PFSK-1 (cell line): ENCODE measurements at regions not wholly inside any gene's neighbourhood (a gene's known extent, or its start where the extent isn't known, plus 50 kb on each side); places are given as distances from the start of the nearest gene placed in this dataset.

ENCODE experiments used
- FOXP2 ChIP-seq: optimal IDR thresholded peaks from 2 replicates; pipeline ENCODE3; 2011; ENCODE audit warnings: borderline replicate concordance, control low read depth, inconsistent platforms; ENCODE audit not compliant: insufficient read depth; ENCODE audit errors: extremely low read length, extremely low read depth
- POLR2AphosphoS5 ChIP-seq: IDR thresholded peaks from 2 replicates; pipeline ENCODE4 v1.6.1; 2012; ENCODE audit warnings: low read depth, mild to moderate bottlenecking, control low read depth, low read length, moderate library complexity
- REST ChIP-seq, 2 experiments: IDR thresholded peaks; 2 replicates each; pipeline versions ENCODE4 v1.6.1 to v1.8.0; 2011 to 2012; ENCODE audit warnings: low read depth in 2 of 2, low read length in 2 of 2, control low read depth in 1 of 2, inconsistent platforms in 1 of 2, mild to moderate bottlenecking in 1 of 2, moderate library complexity in 1 of 2; ENCODE audit not compliant: insufficient read depth in 1 of 2
- SIN3A ChIP-seq: IDR thresholded peaks from 2 replicates; pipeline ENCODE4 v1.6.1; 2012; ENCODE audit warnings: mild to moderate bottlenecking, low read length, moderate library complexity, borderline replicate concordance; ENCODE audit not compliant: insufficient read depth
- TAF1 ChIP-seq: IDR thresholded peaks from 2 replicates; pipeline ENCODE4 v1.6.1; 2012; ENCODE audit warnings: low read length, control low read depth, borderline replicate concordance; ENCODE audit not compliant: insufficient read depth

- TF ChIP-seq SIN3A (no peak), TAF1 (no peak), REST (IDR thresholded peaks at IDR 0.05; ENCODE audit: insufficient read depth in 1 of 2, low read depth in 2 of 2, low read length in 2 of 2) (no peak), FOXP2 (no peak), POLR2AphosphoS5 (no peak)
These were observed 425.1 kb upstream of the ROBO1 start for GRCh38 chr3:80192936-80193335.

- TF ChIP-seq REST (IDR thresholded peaks at IDR 0.05; ENCODE audit: insufficient read depth in 1 of 2, low read depth in 2 of 2, low read length in 2 of 2) (0 out of 4 replicates have a peak, but pooled peaks of 1 of the 2 experiments have one; percentile 27), FOXP2 (no peak)
These were observed 422.3 kb upstream of the ROBO1 start for GRCh38 chr3:80190051-80190450.

- TF ChIP-seq SIN3A (no peak), REST (IDR thresholded peaks at IDR 0.05; ENCODE audit: insufficient read depth in 1 of 2, low read depth in 2 of 2, low read length in 2 of 2) (no peak), TAF1 (no peak), FOXP2 (no peak), POLR2AphosphoS5 (no peak)
These were observed 420.2 kb upstream of the ROBO1 start for GRCh38 chr3:80187981-80188380.

DNA sequence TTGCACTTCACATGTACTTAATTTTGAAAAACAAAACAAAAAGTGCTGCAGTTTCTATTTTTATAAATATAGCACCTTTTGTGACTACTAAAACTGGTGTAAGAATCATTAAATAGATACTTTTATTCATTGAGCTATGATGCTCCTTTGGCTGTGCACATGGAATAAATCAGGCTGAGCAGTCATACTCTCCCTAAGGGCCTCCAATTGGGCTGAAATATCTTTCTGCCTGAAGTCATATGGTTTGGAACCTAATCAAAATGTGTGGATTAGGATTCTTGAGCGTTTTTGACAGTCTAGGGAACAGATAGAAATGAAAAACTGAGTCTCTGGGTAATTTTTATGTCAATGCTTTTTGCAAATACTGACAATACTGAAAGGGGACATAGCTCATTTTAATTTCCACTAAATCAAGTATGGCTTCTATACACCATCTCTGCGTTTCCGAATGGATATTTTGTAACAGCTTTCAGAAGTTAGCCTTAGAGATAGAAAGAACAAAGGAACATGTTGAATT is 392.2 kb upstream of the ROBO1 start:
- TF ChIP-seq FOXP2 (no peak), SIN3A (no peak), REST (IDR thresholded peaks at IDR 0.05; ENCODE audit: insufficient read depth in 1 of 2, low read depth in 2 of 2, low read length in 2 of 2) (no peak), POLR2AphosphoS5 (no peak), TAF1 (no peak)

DNA sequence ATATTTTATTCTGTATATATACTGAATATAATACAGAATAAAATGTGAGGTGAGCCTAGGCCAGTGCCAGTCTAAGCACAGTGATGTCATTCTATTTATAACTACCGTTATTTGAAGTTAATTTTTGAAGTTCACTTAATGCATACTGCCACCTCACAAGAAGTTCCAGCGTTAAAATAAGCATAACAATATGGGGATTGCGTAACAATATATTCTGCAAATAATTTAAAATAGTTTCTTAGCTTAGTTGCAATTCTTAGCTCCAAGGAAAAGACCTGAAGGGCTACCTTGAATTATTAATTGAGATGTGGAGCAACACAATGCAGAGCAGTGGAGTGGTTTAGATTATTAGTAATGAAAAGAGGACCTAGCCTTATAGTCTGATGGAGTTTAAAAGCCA is 390.5 kb upstream of the ROBO1 start:
- no peak for TF ChIP-seq POLR2AphosphoS5
- no peak for TF ChIP-seq REST (IDR thresholded peaks at IDR 0.05; ENCODE audit: insufficient read depth in 1 of 2, low read depth in 2 of 2, low read length in 2 of 2)
- no peak for TF ChIP-seq SIN3A
- no peak for TF ChIP-seq TAF1
- no peak for TF ChIP-seq FOXP2
